AG10803 (cell line): ENCODE measurements at regions not wholly inside any gene's neighbourhood (a gene's known extent, or its start where the extent isn't known, plus 50 kb on each side); places are given as distances from the start of the nearest gene placed in this dataset.

Source experiments
- DNase-seq: peaks from one replicate; pipeline ENCODE4 v3.0.0; 2010; ENCODE audit warnings: low read depth
- H3K4me3 ChIP-seq: 2 replicates; pipeline ENCODE4 v1.5.1; 2011; ENCODE audit warnings: mild to moderate bottlenecking, low read length, control low read depth
- TF ChIP-seq, protein P1 (sequence below): conservative IDR thresholded peaks from 2 replicates; pipeline ENCODE4 v1.5.1; 2011; ENCODE audit warnings: mild to moderate bottlenecking, low read length, control low read depth, inconsistent platforms

DNA sequence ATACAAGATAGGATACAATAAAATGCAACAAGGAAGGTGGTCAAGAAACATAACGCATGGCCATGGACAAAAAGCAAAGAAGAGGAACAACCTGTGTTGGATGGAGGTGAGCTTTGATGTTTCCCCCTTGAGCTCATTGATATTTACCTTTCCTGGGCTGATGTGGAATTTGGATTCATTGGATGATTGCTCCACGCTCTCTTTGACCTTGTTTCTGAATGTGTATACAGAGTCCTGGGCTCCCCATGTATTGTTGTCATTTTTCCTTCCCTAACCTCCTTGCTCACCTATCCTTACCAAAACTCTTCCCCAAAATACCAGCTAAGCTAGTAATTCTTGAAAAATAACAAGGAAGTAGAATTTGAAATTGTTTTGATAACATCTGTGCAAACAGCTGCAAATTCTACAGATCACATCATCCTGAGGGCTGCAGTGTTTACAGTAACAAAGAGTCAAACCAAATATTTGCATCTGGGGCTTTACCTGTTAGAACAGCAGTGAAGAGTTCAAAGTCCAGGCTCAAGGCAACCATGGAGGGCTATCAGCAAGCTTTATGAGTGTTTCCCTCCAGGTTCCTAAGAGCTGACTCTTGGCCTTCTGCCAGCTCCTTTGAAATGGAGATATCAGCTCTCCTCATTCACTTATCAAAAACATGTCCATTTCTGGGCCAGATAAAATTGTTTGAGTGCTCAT is 214.3 kb upstream of the MARCKS start:
- H3K4me3 ChIP-seq = no peak overlapping the region

DNA sequence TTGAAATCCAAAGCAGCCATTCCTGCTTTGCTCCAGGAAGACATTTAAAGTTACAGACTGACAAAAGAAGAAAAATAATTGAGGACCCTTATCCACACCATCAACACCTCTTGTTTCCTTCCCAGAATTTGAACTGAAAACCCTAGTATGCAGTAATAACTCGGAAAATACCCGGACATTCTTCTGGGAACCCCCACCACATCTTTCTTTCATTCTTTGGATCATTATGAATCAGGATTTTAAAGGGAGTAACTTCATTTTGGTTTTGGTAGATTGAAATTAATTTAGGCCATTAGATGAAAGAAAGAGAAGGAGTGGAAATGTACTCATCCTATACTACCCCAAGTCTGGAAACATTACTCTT is 213.8 kb upstream of the MARCKS start:
- TF ChIP-seq, protein P1, sequence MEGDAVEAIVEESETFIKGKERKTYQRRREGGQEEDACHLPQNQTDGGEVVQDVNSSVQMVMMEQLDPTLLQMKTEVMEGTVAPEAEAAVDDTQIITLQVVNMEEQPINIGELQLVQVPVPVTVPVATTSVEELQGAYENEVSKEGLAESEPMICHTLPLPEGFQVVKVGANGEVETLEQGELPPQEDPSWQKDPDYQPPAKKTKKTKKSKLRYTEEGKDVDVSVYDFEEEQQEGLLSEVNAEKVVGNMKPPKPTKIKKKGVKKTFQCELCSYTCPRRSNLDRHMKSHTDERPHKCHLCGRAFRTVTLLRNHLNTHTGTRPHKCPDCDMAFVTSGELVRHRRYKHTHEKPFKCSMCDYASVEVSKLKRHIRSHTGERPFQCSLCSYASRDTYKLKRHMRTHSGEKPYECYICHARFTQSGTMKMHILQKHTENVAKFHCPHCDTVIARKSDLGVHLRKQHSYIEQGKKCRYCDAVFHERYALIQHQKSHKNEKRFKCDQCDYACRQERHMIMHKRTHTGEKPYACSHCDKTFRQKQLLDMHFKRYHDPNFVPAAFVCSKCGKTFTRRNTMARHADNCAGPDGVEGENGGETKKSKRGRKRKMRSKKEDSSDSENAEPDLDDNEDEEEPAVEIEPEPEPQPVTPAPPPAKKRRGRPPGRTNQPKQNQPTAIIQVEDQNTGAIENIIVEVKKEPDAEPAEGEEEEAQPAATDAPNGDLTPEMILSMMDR = no peak
- no peak for DNase-seq
- no peak overlapping the region for H3K4me3 ChIP-seq

More for the DNA sequence above, 214.3 kb upstream of the MARCKS start:
- TF ChIP-seq, protein P1 = no peak
- DNase-seq = no peak

DNA sequence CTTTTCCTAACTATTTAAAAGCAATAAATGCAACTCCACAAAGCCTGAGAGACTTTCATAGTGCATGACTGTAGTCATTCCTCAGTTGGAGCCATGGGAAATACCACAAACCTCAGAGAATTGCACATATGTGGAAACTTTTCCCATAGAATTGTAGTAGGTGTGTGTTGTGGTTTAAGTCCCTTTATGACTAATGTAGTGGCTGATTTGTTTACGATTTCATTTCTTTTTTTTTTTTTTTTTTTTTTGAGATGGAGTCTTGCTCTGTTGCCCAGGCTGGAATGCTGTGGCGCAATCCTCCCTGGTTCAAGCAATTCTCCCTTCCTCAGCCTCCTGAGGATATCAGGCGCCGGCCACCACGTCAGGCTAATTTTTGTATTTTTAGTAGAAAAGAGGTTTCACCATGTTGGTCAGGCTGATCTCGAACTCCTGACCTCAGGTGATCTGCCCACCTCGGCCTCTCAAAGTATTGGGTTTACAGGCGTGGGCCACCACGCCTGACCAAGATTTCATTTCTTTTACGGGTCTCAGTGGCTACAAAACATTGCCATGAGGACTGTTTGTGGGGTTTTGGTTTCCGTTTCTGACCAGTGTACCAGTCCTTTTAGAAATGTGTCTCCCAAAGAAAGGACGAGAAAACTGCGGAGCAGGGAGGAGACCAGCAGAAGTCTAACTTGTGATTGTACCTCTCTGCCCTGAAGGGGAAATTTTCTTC is 212.1 kb upstream of the MARCKS start:
- TF ChIP-seq, protein P1 = no peak
- DNase-seq = peak; percentile 100
- H3K4me3 ChIP-seq = no peak overlapping the region

DNA sequence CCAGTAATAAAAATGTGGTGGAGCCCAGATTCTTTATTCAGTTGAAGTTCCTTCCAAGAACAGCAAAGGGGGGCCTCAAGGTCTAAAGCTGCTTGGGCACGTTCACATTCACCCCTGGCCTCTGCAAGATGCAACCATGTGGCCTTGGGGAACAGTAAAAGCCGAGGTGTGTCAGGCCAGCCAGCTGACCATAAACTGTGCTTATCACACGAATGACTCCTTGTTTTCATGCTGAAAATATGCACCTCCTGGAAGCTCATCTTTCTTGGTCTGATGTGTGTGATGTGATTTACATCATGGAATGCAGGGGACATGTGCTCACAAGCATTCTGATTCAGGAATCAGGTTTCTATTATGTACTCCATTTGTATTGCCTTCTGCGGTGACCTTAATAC is 211.6 kb upstream of the MARCKS start:
- no peak overlapping the region for H3K4me3 ChIP-seq
- TF ChIP-seq, protein P1 = no peak
- peak; percentile 99 for DNase-seq

DNA sequence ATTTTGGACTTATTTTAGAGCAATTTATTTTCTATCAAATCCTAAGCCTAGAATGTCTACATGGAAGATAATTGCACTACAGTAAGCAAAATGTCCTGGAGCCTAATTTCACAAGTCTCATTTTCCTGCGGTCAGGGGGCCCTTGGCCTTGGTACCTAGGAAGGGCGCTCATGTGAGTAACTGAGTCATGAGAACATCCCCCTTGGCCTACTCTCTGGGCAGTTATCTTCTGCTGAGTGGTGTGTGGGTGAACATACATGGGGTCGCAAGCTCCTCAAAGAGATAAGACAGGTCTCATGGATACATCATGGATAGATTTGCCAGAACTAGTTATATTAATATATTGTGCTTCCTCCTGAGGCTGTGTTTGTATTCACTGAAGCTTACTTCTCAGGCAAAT is 211.2 kb upstream of the MARCKS start:
- no peak overlapping the region for H3K4me3 ChIP-seq
- no peak for DNase-seq
- TF ChIP-seq, protein P1 = no peak

DNA sequence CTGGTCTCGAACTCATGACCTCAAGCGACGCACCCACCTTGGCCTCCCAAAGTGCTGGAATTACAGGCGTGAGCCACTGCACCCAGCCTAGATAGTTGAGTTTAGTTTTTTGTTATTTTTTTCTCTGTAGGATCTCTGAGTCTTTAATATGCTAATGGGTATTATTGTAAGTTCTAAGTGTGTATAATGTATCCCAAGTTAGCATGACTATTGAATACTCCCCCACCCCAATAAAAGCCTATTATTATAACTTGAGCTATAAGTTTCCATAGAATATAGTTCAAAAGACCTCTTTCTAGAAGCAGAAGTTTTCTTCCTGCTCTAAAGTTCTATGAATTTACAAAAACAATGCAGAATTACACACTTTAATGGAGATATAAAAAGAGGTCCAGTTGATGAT is 210.4 kb upstream of the MARCKS start:
- no peak overlapping the region for H3K4me3 ChIP-seq

More for the DNA sequence above, 210.4 kb upstream of the MARCKS start:
- no peak for DNase-seq
- TF ChIP-seq, protein P1 = no peak
